PC-3 (cell line): ENCODE measurements at regions not wholly inside any gene's neighbourhood (a gene's known extent, or its start where the extent isn't known, plus 50 kb on each side); places are given as distances from the start of the nearest gene placed in this dataset.

Experiments
- CTCF ChIP-seq: fragments of 300-600 bp; sonication (generic); conservative IDR thresholded peaks from 2 replicates; pipeline ENCODE4 v1.5.1; 2017; ENCODE audit warnings: antibody characterized with exemption, low read depth, mild to moderate bottlenecking, low read length
- EZH2 ChIP-seq: fragments of 300-600 bp; sonication (generic); IDR thresholded peaks from one replicate; pipeline ENCODE4 v1.6.1; 2017; ENCODE audit warnings: antibody characterized with exemption, mild to moderate bottlenecking, low read length; ENCODE audit not compliant: unreplicated experiment
- EZH2phosphoT487 ChIP-seq: fragments of 300-600 bp; sonication (generic); IDR thresholded peaks from 2 replicates; pipeline ENCODE4 v1.6.1; 2018; ENCODE audit warnings: mild to moderate bottlenecking, antibody characterized with exemption, low read length, borderline replicate concordance

GRCh38 chr5:17383526-17383925, 114.5 kb upstream of the TAF11L2 start:
- TF ChIP-seq CTCF (no peak), EZH2 (no peak), EZH2phosphoT487 (no peak)
